ENCODE measurements at regions not wholly inside any gene's neighbourhood (a gene's known extent, or its start where the extent isn't known, plus 50 kb on each side); places are given as distances from the start of the nearest gene placed in this dataset.

DNA sequence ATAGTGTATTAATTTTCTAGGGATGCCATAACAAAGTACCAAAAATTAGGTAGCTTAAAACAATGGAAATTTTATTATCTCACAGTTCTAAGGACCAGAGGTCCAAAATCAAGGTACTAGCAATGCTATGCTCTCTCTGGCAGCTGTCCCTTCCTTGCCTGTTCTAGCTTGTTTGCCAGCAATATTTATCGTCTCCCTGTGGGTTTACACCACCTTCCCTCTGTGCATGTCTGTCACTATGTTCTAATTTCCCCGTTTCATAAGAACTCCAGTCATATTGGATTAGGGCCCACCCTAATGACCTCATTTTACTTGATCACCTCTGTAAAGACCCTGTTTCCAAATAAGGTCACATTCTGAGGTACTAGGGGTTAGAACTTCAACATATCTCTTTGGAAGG, 217.2 kb downstream of the IBTK start:
- dilution Hi-C loops (cut with MboI; ENCODE audit: extremely low pct_ligation_motif_present, low sequenced_read_pairs), result no loop called here

More for the DNA sequence above, 217.2 kb downstream of the IBTK start:
- H2AFZ ChIP-seq (ENCODE audit: low read depth, low read length), result peak overlapping the region; percentile 43
- no peak overlapping the region for H3K4me2 ChIP-seq (ENCODE audit: insufficient read depth, low read length)
- intact Hi-C loops (cut with micrococcal nuclease), result no loop called here
- H3K27ac ChIP-seq (ENCODE audit: insufficient read depth, low read depth, low read length), result no peak overlapping the region
- no peaks in the 10 kb centered on the region for H3K4me1 ChIP-seq (ENCODE audit: control insufficient read depth, extremely low read depth, insufficient read depth, low read length)
- H3K36me3 ChIP-seq (ENCODE audit: control insufficient read depth in 2 of 2, extremely low read depth in 1 of 2, insufficient read depth in 2 of 2, low read length in 2 of 2), result no peaks in the 10 kb centered on the region
- H3K9ac ChIP-seq (replicated peaks; ENCODE audit: extremely low read depth, insufficient read depth, low read length), result no peak overlapping the region
- ChIA-PET CTCF (interaction anchor here (0.8 to 1.2 kb wide), 3 partner anchors 10 to 24 kb away, joined by 3 to 12 read pairs (median 6); no protein-coding TSS in a partner anchor), POLR2A (no interaction called here)
- BruUV-seq (replicated peaks), result no TSS peak
- no peaks in the 10 kb centered on the region for H3K79me2 ChIP-seq (ENCODE audit: control insufficient read depth, insufficient read depth, low read length)
- DNase-seq (ENCODE audit: low read depth, low spot score), result no peak
- TF ChIP-seq GATA2 (IDR thresholded peaks at IDR 0.05; ENCODE audit: insufficient read depth, insufficient read length, low read depth, low read length), result no peak
- no peak for TF ChIP-seq POLR2A (IDR thresholded peaks at IDR 0.05; ENCODE audit: low read depth, low read length)
- no peak for TF ChIP-seq POLR2AphosphoS5 (IDR thresholded peaks at IDR 0.05; ENCODE audit: insufficient read depth, low read depth, low read length)
- TF ChIP-seq EZH2 (IDR thresholded peaks at IDR 0.05; ENCODE audit: borderline replicate concordance, low read depth, low read length, severe bottlenecking), result no peak
- TF ChIP-seq, protein P1, sequence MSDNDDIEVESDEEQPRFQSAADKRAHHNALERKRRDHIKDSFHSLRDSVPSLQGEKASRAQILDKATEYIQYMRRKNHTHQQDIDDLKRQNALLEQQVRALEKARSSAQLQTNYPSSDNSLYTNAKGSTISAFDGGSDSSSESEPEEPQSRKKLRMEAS (IDR thresholded peaks at IDR 0.05; ENCODE audit: insufficient read depth, insufficient read length), result no peak
- TF ChIP-seq MYC (IDR thresholded peaks at IDR 0.05; ENCODE audit: low read depth, low read length), result no peak
- no peak for TF ChIP-seq JUN (IDR thresholded peaks at IDR 0.05; ENCODE audit: borderline replicate concordance, insufficient read depth, insufficient read length, low read depth)
- TF ChIP-seq FOS (IDR thresholded peaks at IDR 0.05; ENCODE audit: borderline replicate concordance, insufficient read depth, low read length), result no peak
- TF ChIP-seq, protein P2, sequence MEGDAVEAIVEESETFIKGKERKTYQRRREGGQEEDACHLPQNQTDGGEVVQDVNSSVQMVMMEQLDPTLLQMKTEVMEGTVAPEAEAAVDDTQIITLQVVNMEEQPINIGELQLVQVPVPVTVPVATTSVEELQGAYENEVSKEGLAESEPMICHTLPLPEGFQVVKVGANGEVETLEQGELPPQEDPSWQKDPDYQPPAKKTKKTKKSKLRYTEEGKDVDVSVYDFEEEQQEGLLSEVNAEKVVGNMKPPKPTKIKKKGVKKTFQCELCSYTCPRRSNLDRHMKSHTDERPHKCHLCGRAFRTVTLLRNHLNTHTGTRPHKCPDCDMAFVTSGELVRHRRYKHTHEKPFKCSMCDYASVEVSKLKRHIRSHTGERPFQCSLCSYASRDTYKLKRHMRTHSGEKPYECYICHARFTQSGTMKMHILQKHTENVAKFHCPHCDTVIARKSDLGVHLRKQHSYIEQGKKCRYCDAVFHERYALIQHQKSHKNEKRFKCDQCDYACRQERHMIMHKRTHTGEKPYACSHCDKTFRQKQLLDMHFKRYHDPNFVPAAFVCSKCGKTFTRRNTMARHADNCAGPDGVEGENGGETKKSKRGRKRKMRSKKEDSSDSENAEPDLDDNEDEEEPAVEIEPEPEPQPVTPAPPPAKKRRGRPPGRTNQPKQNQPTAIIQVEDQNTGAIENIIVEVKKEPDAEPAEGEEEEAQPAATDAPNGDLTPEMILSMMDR (IDR thresholded peaks at IDR 0.05; ENCODE audit: extremely low read depth in 1 of 2, insufficient read depth in 1 of 2, low read depth in 1 of 2, low read length in 2 of 2), result no peak
- H3K9me3 ChIP-seq (replicated peaks; ENCODE audit: control insufficient read depth, insufficient read depth, low read length), result no peaks in the 10 kb centered on the region
- H4K20me1 ChIP-seq (replicated peaks; ENCODE audit: control insufficient read depth, extremely low read depth, insufficient read depth, low read length), result no peaks in the 10 kb centered on the region
- H3K27me3 ChIP-seq (ENCODE audit: control insufficient read depth in 2 of 2, insufficient read depth in 2 of 2, low read length in 2 of 2), result no peaks in the 10 kb centered on the region
- no peak for FAIRE-seq
- H3K9me1 ChIP-seq (replicated peaks; ENCODE audit: control insufficient read depth, extremely low read depth, insufficient read depth, low read length), result no peaks in the 10 kb centered on the region
- H3K4me3 ChIP-seq (replicated peaks in 1 of 3; ENCODE audit: insufficient read depth in 1 of 3, low read depth in 1 of 3, low read length in 3 of 3), result no peak overlapping the region

Data from endothelial cell of umbilical vein (primary cell).